B cell (primary cell): ENCODE measurements at regions not wholly inside any gene's neighbourhood (a gene's known extent, or its start where the extent isn't known, plus 50 kb on each side); places are given as distances from the start of the nearest gene placed in this dataset.

Experiments used
- ATAC-seq: fragments of 200-7000 bp; cut with Tn5 transposase; one replicate; pipeline ENCODE4 v1.10.0; 2021; ENCODE audit warnings: low read depth, mild to moderate bottlenecking, moderate number of reproducible peaks, moderate library complexity
- CTCF ChIA-PET: fragments of 350-600 bp; sonication (Branson Sonifier 250); formaldehyde crosslinking; loops from one replicate; lab custom pipeline; 2021; ENCODE audit warnings: antibody characterized with exemption, inconsistent platforms; lab: Charles Lee
- POLR2A ChIA-PET: fragments of 350-600 bp; sonication (Branson Sonifier 250); formaldehyde crosslinking; loops from one replicate; lab custom pipeline; 2021; ENCODE audit warnings: antibody characterized with exemption; lab: Charles Lee
- DNase-seq: peaks from one replicate; pipeline ENCODE4 v3.0.0; 2013
- H2AFZ ChIP-seq: 2 replicates; pipeline ENCODE4 v1.6.1; 2012; ENCODE audit warnings: mild to moderate bottlenecking, low read depth, low read length; ENCODE audit not compliant: insufficient read depth, poor library complexity, severe bottlenecking
- H3K27ac ChIP-seq, 2 donors: 1 replicate in 1 of 2; 2 replicates in 1 of 2; pipeline ENCODE4 v1.5.1; 2012 to 2013; ENCODE audit warnings: low read length in 2 of 2, mild to moderate bottlenecking in 2 of 2, moderate library complexity in 1 of 2
- H3K27me3 ChIP-seq, 4 experiments: fragments of 200-600 bp in 1 of 4; sonication (generic) in 1 of 4; replicated peaks in 1 of 4; 1 replicate in 2 of 4; 2 replicates in 2 of 4; pipeline versions ENCODE4 v1.6.1 to v1.7.0; 2013 to 2016; ENCODE audit warnings: low read length in 3 of 4, mild to moderate bottlenecking in 2 of 4, mixed read lengths in 1 of 4, moderate library complexity in 1 of 4; ENCODE audit not compliant: insufficient read depth in 4 of 4, control insufficient read depth in 3 of 4; ENCODE audit errors: control extremely low read depth in 1 of 4
- H3K36me3 ChIP-seq, 2 experiments: replicated peaks in 1 of 2; 1 replicate in 1 of 2; 2 replicates in 1 of 2; pipeline versions ENCODE4 v1.6.1 to v1.7.1; 2013; ENCODE audit warnings: low read length in 1 of 2; ENCODE audit not compliant: insufficient read depth in 2 of 2, control insufficient read depth in 1 of 2; ENCODE audit errors: control extremely low read depth in 1 of 2, extremely low read depth in 1 of 2
- H3K4me1 ChIP-seq, 2 donors: fragments of 200-600 bp in 1 of 2; sonication (generic) in 1 of 2; 1 replicate in 1 of 2; 2 replicates in 1 of 2; pipeline versions ENCODE4 v1.5.1 to v1.6.1; 2013 to 2017; ENCODE audit warnings: low read length in 2 of 2; ENCODE audit not compliant: control insufficient read depth in 2 of 2, insufficient read depth in 2 of 2
- H3K4me2 ChIP-seq: replicated peaks from 2 replicates; pipeline ENCODE3; 2012; ENCODE audit warnings: mild to moderate bottlenecking, low read depth, low read length; ENCODE audit not compliant: poor library complexity, severe bottlenecking
- H3K4me3 ChIP-seq, 5 experiments: fragments of 200-600 bp in 1 of 5; sonication (generic) in 1 of 5; 1 replicate in 3 of 5; 2 replicates in 2 of 5; pipeline versions ENCODE4 v1.5.1 to v1.7.0; 2011 to 2016; ENCODE audit warnings: low read length in 4 of 5, mild to moderate bottlenecking in 4 of 5, low read depth in 2 of 5, control low read depth in 1 of 5, moderate library complexity in 1 of 5; ENCODE audit not compliant: insufficient read depth in 1 of 5; ENCODE audit errors: control extremely low read depth in 1 of 5, extremely low read depth in 1 of 5
- H3K79me2 ChIP-seq: fragments of 200-600 bp; sonication (generic); one replicate; pipeline ENCODE4 v1.6.0; 2016; ENCODE audit warnings: low read length; ENCODE audit not compliant: control insufficient read depth, insufficient read depth
- H3K9ac ChIP-seq: fragments of 200-600 bp; sonication (generic); 2 replicates; pipeline ENCODE4 v1.6.1; 2017; ENCODE audit warnings: mild to moderate bottlenecking, low read length, moderate library complexity
- H3K9me3 ChIP-seq, 3 donors: one replicate each; pipeline versions ENCODE4 v1.6.1 to v1.7.1; 2013; ENCODE audit warnings: low read length in 2 of 3; ENCODE audit not compliant: control insufficient read depth in 2 of 3, insufficient read depth in 1 of 3; ENCODE audit errors: control extremely low read depth in 1 of 3
- H4K20me1 ChIP-seq: 2 replicates; pipeline ENCODE4 v1.6.0; 2012; ENCODE audit warnings: mild to moderate bottlenecking, low read length; ENCODE audit not compliant: insufficient read depth, control insufficient read depth, poor library complexity, severe bottlenecking
- H3K27ac Mint-ChIP-seq: one replicate; pipeline ENCODE4 v1.8.0; 2021; ENCODE audit warnings: mixed read lengths
- H3K27me3 Mint-ChIP-seq: one replicate; pipeline ENCODE4 v1.8.0; 2021; ENCODE audit warnings: mixed read lengths
- H3K4me1 Mint-ChIP-seq: one replicate; pipeline ENCODE4 v1.8.0; 2021; ENCODE audit warnings: mixed read lengths
- H3K4me3 Mint-ChIP-seq: one replicate; pipeline ENCODE4 v1.8.0; 2021; ENCODE audit warnings: mixed read lengths
- H3K9me3 Mint-ChIP-seq: one replicate; pipeline ENCODE4 v1.8.0; 2022; ENCODE audit warnings: mixed read lengths; ENCODE audit not compliant: insufficient read depth
- EZH2 ChIP-seq: IDR thresholded peaks from 2 replicates; pipeline ENCODE4 v1.6.1; 2012; ENCODE audit warnings: borderline replicate concordance, low read depth, mild to moderate bottlenecking, moderate library complexity, low read length; ENCODE audit not compliant: insufficient read depth, poor library complexity, severe bottlenecking
- whole genome bisulfite sequencing: methylation state at CpG from one replicate; pipeline ENCODE4 v1.1.5; 2013; ENCODE audit warnings: missing lambda C conversion rate; ENCODE audit not compliant: insufficient coverage; 5-methylcytosine and 5-hydroxymethylcytosine counted together
- intact Hi-C: fragments of 100-400 bp; cut with micrococcal nuclease; formaldehyde crosslinking; loops from one replicate; pipeline ENCODE4 v1.10.0; 2022
- TF ChIP-seq, protein P1 (sequence below): fragments of 200-600 bp; IDR thresholded peaks from one replicate; pipeline ENCODE4 v1.8.0; 2022; ENCODE audit warnings: antibody characterized with exemption, mild to moderate bottlenecking

DNA sequence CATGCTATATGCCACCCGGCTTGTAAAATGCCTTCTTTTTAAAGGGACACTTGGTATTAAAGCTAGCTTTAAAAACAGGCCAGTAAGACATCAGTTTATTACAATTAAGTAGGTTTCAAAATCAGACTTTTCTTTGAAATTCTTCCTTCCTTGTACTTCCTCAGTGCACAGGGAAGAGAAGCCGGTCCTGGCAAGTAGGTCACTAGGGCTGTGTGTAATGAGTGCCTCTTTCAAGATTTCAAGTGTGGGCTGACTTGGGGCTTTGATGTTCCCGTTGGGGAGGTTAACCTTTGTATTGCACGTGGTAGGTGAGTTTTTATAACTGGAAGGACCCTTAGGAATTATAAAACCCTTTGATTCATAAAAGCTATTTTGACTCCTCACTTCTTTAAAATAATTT lies 566.4 kb upstream of the ID2 start:
- H2AFZ ChIP-seq: no peak overlapping the region
- ATAC-seq: no peak
- intact Hi-C loops: no loop called here
- ChIA-PET POLR2A (no interaction called here), CTCF (no interaction called here)
- no peak for TF ChIP-seq EZH2
- TF ChIP-seq, protein P1, sequence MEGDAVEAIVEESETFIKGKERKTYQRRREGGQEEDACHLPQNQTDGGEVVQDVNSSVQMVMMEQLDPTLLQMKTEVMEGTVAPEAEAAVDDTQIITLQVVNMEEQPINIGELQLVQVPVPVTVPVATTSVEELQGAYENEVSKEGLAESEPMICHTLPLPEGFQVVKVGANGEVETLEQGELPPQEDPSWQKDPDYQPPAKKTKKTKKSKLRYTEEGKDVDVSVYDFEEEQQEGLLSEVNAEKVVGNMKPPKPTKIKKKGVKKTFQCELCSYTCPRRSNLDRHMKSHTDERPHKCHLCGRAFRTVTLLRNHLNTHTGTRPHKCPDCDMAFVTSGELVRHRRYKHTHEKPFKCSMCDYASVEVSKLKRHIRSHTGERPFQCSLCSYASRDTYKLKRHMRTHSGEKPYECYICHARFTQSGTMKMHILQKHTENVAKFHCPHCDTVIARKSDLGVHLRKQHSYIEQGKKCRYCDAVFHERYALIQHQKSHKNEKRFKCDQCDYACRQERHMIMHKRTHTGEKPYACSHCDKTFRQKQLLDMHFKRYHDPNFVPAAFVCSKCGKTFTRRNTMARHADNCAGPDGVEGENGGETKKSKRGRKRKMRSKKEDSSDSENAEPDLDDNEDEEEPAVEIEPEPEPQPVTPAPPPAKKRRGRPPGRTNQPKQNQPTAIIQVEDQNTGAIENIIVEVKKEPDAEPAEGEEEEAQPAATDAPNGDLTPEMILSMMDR: no peak
- H3K79me2 ChIP-seq: no peaks in the 10 kb centered on the region
- H3K9ac ChIP-seq: no peak overlapping the region
- no peak overlapping the region for H3K27ac ChIP-seq
- H3K4me2 ChIP-seq: no peak overlapping the region
- H3K4me3 ChIP-seq: no peak overlapping the region
- Mint-ChIP-seq H3K4me3 (no peak overlapping the region), H3K27ac (no peak overlapping the region), H3K27me3 (peaks cover 27% of the 10 kb centered on the region), H3K9me3 (no peaks in the 10 kb centered on the region), H3K4me1 (peaks cover 9% of the 10 kb centered on the region)
- no peak for DNase-seq
- no peaks in the 10 kb centered on the region for H3K36me3 ChIP-seq
- no peaks in the 10 kb centered on the region for H4K20me1 ChIP-seq
- H3K4me1 ChIP-seq: peaks cover 8 to 10% of the 10 kb centered on the region in 2 donors
- H3K27me3 ChIP-seq: peaks cover 0 to 6% (median 0%) of the 10 kb centered on the region in 4 experiments
- H3K9me3 ChIP-seq: peaks cover 0 to 4% (median 0%) of the 10 kb centered on the region in 3 donors
- WGBS: 100% methylated on average over 1 of the region's 4 CpGs

DNA sequence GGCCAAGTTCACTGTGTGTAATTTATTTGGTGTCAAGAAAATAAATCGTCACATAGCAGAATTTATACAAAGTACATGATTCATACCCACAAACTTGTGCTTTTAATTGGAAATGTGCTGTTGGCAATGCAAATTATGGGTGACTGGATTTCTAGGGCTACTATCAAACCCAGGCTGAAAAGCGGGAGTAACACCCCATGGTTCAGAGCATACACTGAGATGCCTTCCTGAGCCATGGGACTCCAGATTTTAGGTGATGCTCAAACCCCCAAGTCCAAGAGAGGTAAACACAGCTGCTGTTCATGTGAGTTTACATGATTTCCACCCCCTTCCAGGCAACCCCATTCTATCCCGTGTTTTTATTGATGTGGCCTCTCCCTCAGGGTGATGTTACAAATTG lies 565.9 kb upstream of the ID2 start:
- no peak overlapping the region for H3K4me3 Mint-ChIP-seq
- Histone ChIP-seq H3K27ac (no peak overlapping the region), H3K79me2 (no peaks in the 10 kb centered on the region), H3K4me3 (no peak overlapping the region), H3K27me3 (peaks cover 0 to 6% (median 0%) of the 10 kb centered on the region in 4 experiments), H2AFZ (no peak overlapping the region), H3K9ac (no peak overlapping the region), H4K20me1 (no peaks in the 10 kb centered on the region), H3K9me3 (peaks cover 0 to 4% (median 0%) of the 10 kb centered on the region in 3 donors), H3K36me3 (no peaks in the 10 kb centered on the region), H3K4me1 (peaks cover 8 to 10% of the 10 kb centered on the region in 2 donors), H3K4me2 (no peak overlapping the region)
- ATAC-seq (no peak), DNase-seq (no peak)
- intact Hi-C loops: no loop called here
- POLR2A ChIA-PET: no interaction called here
- TF ChIP-seq, protein P1: no peak
- no peak for TF ChIP-seq EZH2
- H3K9me3 Mint-ChIP-seq: no peaks in the 10 kb centered on the region
- H3K27me3 Mint-ChIP-seq: peaks cover 27% of the 10 kb centered on the region
- WGBS: 90% methylated on average over 1 of the region's 3 CpGs
- H3K4me1 Mint-ChIP-seq: peaks cover 9% of the 10 kb centered on the region
- CTCF ChIA-PET: no interaction called here
- H3K27ac Mint-ChIP-seq: no peak overlapping the region
